ENCODE measurements at regions not wholly inside any gene's neighbourhood (a gene's known extent, or its start where the extent isn't known, plus 50 kb on each side); places are given as distances from the start of the nearest gene placed in this dataset.

DNA sequence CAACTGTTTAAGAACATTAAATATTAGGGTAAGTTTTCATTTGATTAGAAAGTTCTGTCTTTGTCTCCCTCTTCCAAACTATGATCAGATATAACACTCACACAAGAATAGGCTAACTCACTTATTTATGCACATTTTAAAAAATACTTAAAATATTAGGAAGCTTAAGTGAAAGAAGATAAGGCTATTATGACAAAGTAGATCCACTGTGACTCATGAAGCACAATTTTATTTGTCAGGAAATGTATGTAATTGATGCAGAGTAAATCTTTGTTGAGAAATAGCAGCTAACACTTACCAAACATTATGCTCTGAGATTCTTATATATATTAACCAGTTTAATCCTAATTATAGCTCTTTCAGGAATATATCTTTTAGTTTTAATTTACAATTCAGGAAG is 560.6 kb downstream of the CSNK1G3 start:
- Histone ChIP-seq H3K23ac (ENCODE audit: insufficient read length, low read depth, low read length) (no peak overlapping the region), H2BK5ac (ENCODE audit: insufficient read length, low read length) (no peak overlapping the region), H3K56ac (ENCODE audit: insufficient read length, low read depth, low read length) (no peak overlapping the region), H3K18ac (ENCODE audit: insufficient read length, low read depth, low read length) (no peak overlapping the region), H2AFZ (ENCODE audit: low read length) (no peak overlapping the region), H3K27me3 (ENCODE audit: insufficient read depth, low read length) (no peaks in the 10 kb centered on the region), H3K23me2 (ENCODE audit: insufficient read length, low read depth, low read length, poor library complexity, severe bottlenecking) (no peaks in the 10 kb centered on the region), H2BK15ac (ENCODE audit: low read depth, low read length) (no peak overlapping the region), H3K27ac (ENCODE audit: insufficient read length, low read depth, low read length) (no peak overlapping the region), H2BK12ac (ENCODE audit: insufficient read length, low read depth, low read length) (no peak overlapping the region), H3T11ph (ENCODE audit: low read length) (no peak overlapping the region), H3K79me1 (ENCODE audit: insufficient read depth, low read depth, low read length, poor library complexity, severe bottlenecking) (no peaks in the 10 kb centered on the region), H3K4me1 (ENCODE audit: insufficient read depth, low read length) (no peaks in the 10 kb centered on the region), H3K79me2 (ENCODE audit: insufficient read depth, low read length) (no peaks in the 10 kb centered on the region), H4K8ac (replicated peaks; ENCODE audit: insufficient read length, low read depth, low read length) (no peak overlapping the region), H3K9me3 (ENCODE audit: control insufficient read depth, low read depth, low read length) (no peaks in the 10 kb centered on the region), H3K14ac (ENCODE audit: insufficient read depth, low read length) (no peak overlapping the region), H4K20me1 (ENCODE audit: control insufficient read depth, insufficient read depth, insufficient read length) (no peaks in the 10 kb centered on the region), H3K4me2 (ENCODE audit: insufficient read depth, insufficient read length, low read length) (no peak overlapping the region), H2BK120ac (ENCODE audit: low read depth, low read length, poor library complexity, severe bottlenecking) (no peak overlapping the region), H2AK5ac (ENCODE audit: insufficient read length, low read length) (no peak overlapping the region), H4K5ac (ENCODE audit: insufficient read length, low read depth, low read length) (no peak overlapping the region), H4K91ac (ENCODE audit: insufficient read length, low read depth, low read length) (no peak overlapping the region), H2BK20ac (ENCODE audit: low read depth, low read length, poor library complexity, severe bottlenecking) (no peak overlapping the region), H3K4ac (ENCODE audit: low read depth, low read length) (no peak overlapping the region), H3K9ac (ENCODE audit: extremely low read depth, insufficient read length, low read length) (no peak overlapping the region)
- H3K27ac Mint-ChIP-seq, result no peak overlapping the region
- H3K27me3 Mint-ChIP-seq (ENCODE audit: low read depth), result no peaks in the 10 kb centered on the region
- DNase-seq, result no peak
- no peak for TF ChIP-seq CTCF (conservative IDR thresholded peaks at IDR 0.05)
- H3K4me1 Mint-ChIP-seq, result peaks cover 0 to 9% of the 10 kb centered on the region in 2 experiments; a peak in 2 of 4 replicates
- H3K4me3 Mint-ChIP-seq, result no peak overlapping the region
- H3K36me3 Mint-ChIP-seq (ENCODE audit: insufficient read depth in 1 of 3, low read depth in 3 of 3), result peaks cover 0 to 5% (median 0%) of the 10 kb centered on the region in 3 experiments; a peak in 1 of 7 replicates
- H3K9me3 Mint-ChIP-seq, result no peaks in the 10 kb centered on the region
